MM.1S (cell line): ENCODE measurements at regions not wholly inside any gene's neighbourhood (a gene's known extent, or its start where the extent isn't known, plus 50 kb on each side); places are given as distances from the start of the nearest gene placed in this dataset.

Experiments
- DNase-seq: peaks from one replicate; pipeline ENCODE4 v3.0.0-alpha.2; 2015
- H2AFZ ChIP-seq: fragments of 300-600 bp; sonication (generic); 2 replicates; pipeline ENCODE4 v1.6.0; 2016; ENCODE audit warnings: antibody characterized with exemption, low read length
- H3F3A ChIP-seq: fragments of 300-600 bp; sonication (generic); 2 replicates; pipeline ENCODE4 v1.6.1; 2016; ENCODE audit warnings: mild to moderate bottlenecking, antibody characterized with exemption, low read length, moderate library complexity, mixed read lengths; ENCODE audit not compliant: insufficient read depth
- H3K27ac ChIP-seq: fragments of 300-600 bp; sonication (generic); 2 replicates; pipeline ENCODE4 v1.5.1; 2016; ENCODE audit warnings: mild to moderate bottlenecking, low read length
- H3K27me3 ChIP-seq: fragments of 300-600 bp; sonication (generic); replicated peaks from 2 replicates; pipeline ENCODE4 v1.6.0; 2016; ENCODE audit warnings: low read length; ENCODE audit not compliant: insufficient read depth
- H3K36me3 ChIP-seq: fragments of 300-600 bp; sonication (generic); replicated peaks from 2 replicates; pipeline ENCODE4 v1.6.1; 2016; ENCODE audit warnings: mild to moderate bottlenecking, low read length, mixed read lengths; ENCODE audit not compliant: insufficient read depth
- H3K4me1 ChIP-seq: fragments of 300-600 bp; sonication (generic); 2 replicates; pipeline ENCODE4 v1.6.1; 2016; ENCODE audit warnings: low read length, mixed read lengths
- H3K4me2 ChIP-seq: fragments of 300-600 bp; sonication (generic); 2 replicates; pipeline ENCODE4 v1.6.0; 2016; ENCODE audit warnings: low read depth, low read length
- H3K4me3 ChIP-seq: fragments of 300-600 bp; sonication (generic); 2 replicates; pipeline ENCODE4 v1.5.1; 2016; ENCODE audit warnings: low read length, mixed read lengths
- H3K79me2 ChIP-seq: fragments of 300-600 bp; sonication (generic); 2 replicates; pipeline ENCODE4 v1.6.1; 2016; ENCODE audit warnings: mixed run types, low read length, mixed read lengths
- H3K9ac ChIP-seq: fragments of 300-600 bp; sonication (generic); 2 replicates; pipeline ENCODE4 v1.6.1; 2016; ENCODE audit warnings: low read length, mixed read lengths
- H3K9me2 ChIP-seq: fragments of 300-600 bp; sonication (generic); replicated peaks from 2 replicates; pipeline ENCODE4 v1.6.1; 2016; ENCODE audit warnings: mild to moderate bottlenecking, low read length, mixed read lengths; ENCODE audit not compliant: insufficient read depth
- H3K9me3 ChIP-seq: fragments of 300-600 bp; sonication (generic); replicated peaks from 2 replicates; pipeline ENCODE4 v1.6.1; 2016; ENCODE audit warnings: mild to moderate bottlenecking, low read length, mixed read lengths; ENCODE audit not compliant: insufficient read depth
- H4K20me1 ChIP-seq: fragments of 300-600 bp; sonication (generic); 2 replicates; pipeline ENCODE4 v1.6.1; 2016; ENCODE audit warnings: mild to moderate bottlenecking, low read length, moderate library complexity, mixed read lengths; ENCODE audit not compliant: insufficient read depth
- CTCF ChIP-seq: fragments of 300-600 bp; sonication (generic); IDR thresholded peaks from 2 replicates; pipeline ENCODE4 v1.5.1; 2016; ENCODE audit warnings: antibody characterized with exemption, low read length, mixed read lengths
- EZH2 ChIP-seq: fragments of 300-600 bp; sonication (generic); optimal IDR thresholded peaks from 2 replicates; pipeline ENCODE3; 2017; ENCODE audit warnings: low read depth, mild to moderate bottlenecking, antibody characterized with exemption, low read length, mixed read lengths
- EZH2phosphoT487 ChIP-seq: fragments of 300-600 bp; sonication (generic); IDR thresholded peaks from 2 replicates; pipeline ENCODE4 v1.6.1; 2018; ENCODE audit warnings: antibody characterized with exemption, low read length

DNA sequence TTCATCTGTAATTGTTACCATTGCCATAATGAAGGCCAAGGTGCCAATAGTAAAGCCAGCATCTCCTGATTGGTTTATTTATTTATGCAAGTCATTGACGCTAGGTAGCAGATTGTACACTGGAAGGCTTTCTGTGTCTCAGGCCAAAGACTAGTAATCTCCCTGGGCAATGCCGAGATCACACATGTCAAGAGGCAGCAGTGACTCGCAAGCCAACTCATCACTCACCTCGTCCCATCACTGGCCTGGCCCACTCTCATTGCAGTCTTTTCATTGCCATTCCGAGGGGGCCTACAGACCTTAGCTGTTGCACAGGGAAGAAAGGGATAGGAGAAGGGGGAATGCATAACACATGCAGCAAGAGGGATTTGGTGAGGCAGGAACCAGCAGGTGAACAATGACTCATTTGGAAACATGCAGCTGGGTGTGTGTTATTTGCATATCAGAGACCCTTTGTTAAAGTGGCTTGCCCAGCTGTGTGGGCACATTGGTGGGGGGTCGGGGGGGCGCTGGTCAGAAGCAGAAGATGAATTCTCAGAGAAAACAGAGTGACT, 448.7 kb upstream of the HNRNPA3 start:
- Histone ChIP-seq H3K4me2 (no peak overlapping the region), H3K4me1 (0 out of 2 replicates have a peak, but pooled peaks cover 6% of the 10 kb centered on the region), H3F3A (no peaks in the 10 kb centered on the region), H3K9me2 (no peaks in the 10 kb centered on the region), H3K9me3 (no peaks in the 10 kb centered on the region), H3K9ac (no peak overlapping the region), H4K20me1 (no peaks in the 10 kb centered on the region), H3K36me3 (no peaks in the 10 kb centered on the region), H3K4me3 (no peak overlapping the region), H3K27ac (no peak overlapping the region), H3K79me2 (no peaks in the 10 kb centered on the region), H2AFZ (no peak overlapping the region), H3K27me3 (no peaks in the 10 kb centered on the region)
- no peak for DNase-seq
- TF ChIP-seq EZH2 (no peak), CTCF (no peak), EZH2phosphoT487 (no peak)

GRCh38 chr2:176764921-176765320, 447.7 kb upstream of the HNRNPA3 start:
- Histone ChIP-seq H3F3A (no peaks in the 10 kb centered on the region), H3K9me3 (no peaks in the 10 kb centered on the region), H3K4me1 (0 out of 2 replicates have a peak, but pooled peaks cover 6% of the 10 kb centered on the region), H3K27me3 (no peaks in the 10 kb centered on the region), H3K4me2 (no peak overlapping the region), H3K27ac (no peak overlapping the region), H3K79me2 (no peaks in the 10 kb centered on the region), H3K9me2 (no peaks in the 10 kb centered on the region), H3K4me3 (no peak overlapping the region), H3K36me3 (no peaks in the 10 kb centered on the region), H3K9ac (no peak overlapping the region), H2AFZ (no peak overlapping the region), H4K20me1 (no peaks in the 10 kb centered on the region)
- TF ChIP-seq CTCF (no peak), EZH2phosphoT487 (no peak), EZH2 (no peak)
- no peak for DNase-seq

- Histone ChIP-seq H3K36me3 (no peaks in the 10 kb centered on the region), H3K9ac (no peak overlapping the region), H3K4me3 (no peak overlapping the region), H2AFZ (no peak overlapping the region), H3K9me2 (no peaks in the 10 kb centered on the region), H3K79me2 (no peaks in the 10 kb centered on the region), H3K27me3 (no peaks in the 10 kb centered on the region), H3F3A (no peaks in the 10 kb centered on the region), H3K27ac (no peak overlapping the region), H3K4me1 (0 out of 2 replicates have a peak, but pooled peaks cover 6% of the 10 kb centered on the region), H3K4me2 (no peak overlapping the region), H3K9me3 (no peaks in the 10 kb centered on the region), H4K20me1 (no peaks in the 10 kb centered on the region)
- TF ChIP-seq EZH2: no peak
- TF ChIP-seq CTCF: no peak
- TF ChIP-seq EZH2phosphoT487: no peak
- DNase-seq: no peak
Observed at GRCh38 chr2:176766005-176766404, 446.6 kb upstream of the HNRNPA3 start.
